K562 (cell line): ENCODE measurements at regions not wholly inside any gene's neighbourhood (a gene's known extent, or its start where the extent isn't known, plus 50 kb on each side); places are given as distances from the start of the nearest gene placed in this dataset.
A peak's percentile ranks its signal among the peaks of the same experiment; 100 is the strongest.
"Not testable (repeated sequence)": the region's sequence is repeated elsewhere in the genome, so short reads cannot be mapped to it uniquely, and the experiment has no call there.

ENCODE experiments used
- ATAC-seq: fragments of 200-7000 bp; cut with Tn5 transposase; 3 replicates; pipeline ENCODE4 v1.9.1; 2020; ENCODE audit warnings: moderate library complexity
- BruUV-seq: library from RNA; stranded (reverse); fragments of 400-500 nt; replicated peaks from 2 replicates; lab custom pipeline; 2021; lab: Mats Ljungman, UMichigan
- CTCF ChIA-PET: fragments of 300-600 bp; formaldehyde crosslinking; extraction: SDS; loops from one replicate; lab custom pipeline; 2021; ENCODE audit warnings: low intra/inter-chr PET ratio; lab: Yijun Ruan, JAX
- POLR2A ChIA-PET: fragments of 300-600, 350-650 bp; sonication (Branson Sonifier 250); formaldehyde crosslinking; extraction: SDS; loops from one replicate; lab custom pipeline; 2021; ENCODE audit warnings: antibody characterized with exemption, inconsistent platforms; lab: Yijun Ruan, JAX
- DNase-seq, 4 experiments: peaks; one replicate each; pipeline versions ENCODE4 v3.0.0 to v3.0.0-alpha.2; 2011 to 2018; ENCODE audit warnings: low spot score in 3 of 4, mixed read lengths in 3 of 4; ENCODE audit errors: extremely low read depth in 1 of 4
- FAIRE-seq: peaks from 2 replicates; lab custom pipeline; 2011; peaks lifted over from hg19 to GRCh38; lab: Jason Lieb, UNC
- H2AFZ ChIP-seq: 2 replicates; pipeline ENCODE4 v1.6.0; 2011; ENCODE audit warnings: low read depth, low read length, control low read depth, inconsistent platforms
- H3K27ac ChIP-seq: fragments of 200-600 bp; 3 replicates; pipeline ENCODE4 v1.8.0; 2011; ENCODE audit warnings: low read depth, mild to moderate bottlenecking, control low read depth, inconsistent platforms, low read length, moderate library complexity, mixed read lengths; ENCODE audit errors: extremely low read depth
- H3K27me3 ChIP-seq, 2 experiments: fragments of 300-600 bp in 1 of 2; 2 replicates in 1 of 2; 3 replicates in 1 of 2; pipeline versions ENCODE4 v1.6.0 to v1.8.0; 2011; ENCODE audit warnings: inconsistent platforms in 2 of 2, low read length in 2 of 2, mild to moderate bottlenecking in 1 of 2, mixed read lengths in 1 of 2, moderate library complexity in 1 of 2; ENCODE audit not compliant: control insufficient read depth in 2 of 2, insufficient read depth in 2 of 2
- H3K36me3 ChIP-seq: fragments of 300-600 bp; 3 replicates; pipeline ENCODE4 v1.8.0; 2011; ENCODE audit warnings: mild to moderate bottlenecking, low read length, inconsistent platforms; ENCODE audit not compliant: control insufficient read depth, insufficient read depth
- H3K4me1 ChIP-seq, 2 experiments: fragments of 200-600 bp in 1 of 2; replicated peaks in 1 of 2; 2 replicates in 1 of 2; 3 replicates in 1 of 2; pipeline versions ENCODE4 v1.5.1 to v1.8.0; 2011; ENCODE audit warnings: inconsistent platforms in 2 of 2, low read length in 2 of 2, mild to moderate bottlenecking in 1 of 2, mixed read lengths in 1 of 2, moderate library complexity in 1 of 2; ENCODE audit not compliant: control insufficient read depth in 2 of 2, insufficient read depth in 2 of 2
- H3K4me2 ChIP-seq: 2 replicates; pipeline ENCODE4 v1.6.1; 2011; ENCODE audit warnings: low read length, control low read depth, inconsistent platforms, mixed read lengths; ENCODE audit not compliant: insufficient read depth
- H3K4me3 ChIP-seq: fragments of 200-600 bp; sonication (generic), shearing (Covaris generic); 2 replicates; pipeline ENCODE4 v1.5.1; 2016; ENCODE audit warnings: control low read depth, inconsistent platforms
- H3K79me2 ChIP-seq: fragments of 200-600 bp; 3 replicates; pipeline ENCODE4 v1.8.0; 2011; ENCODE audit warnings: low read length, inconsistent platforms; ENCODE audit not compliant: control insufficient read depth, insufficient read depth
- H3K9ac ChIP-seq, 2 experiments: 2 replicates each; pipeline versions ENCODE4 v1.6.0 to v1.6.1; 2011; ENCODE audit warnings: low read depth in 2 of 2, low read length in 2 of 2, control low read depth in 1 of 2, inconsistent platforms in 1 of 2, mild to moderate bottlenecking in 1 of 2, mixed read lengths in 1 of 2; ENCODE audit not compliant: insufficient read depth in 1 of 2
- H3K9me1 ChIP-seq: one replicate; pipeline ENCODE4 v1.6.0; 2011; ENCODE audit warnings: inconsistent platforms, mild to moderate bottlenecking, low read length, moderate library complexity; ENCODE audit not compliant: control insufficient read depth, insufficient read depth
- H3K9me3 ChIP-seq: replicated peaks from 2 replicates; pipeline ENCODE4 v1.5.1; 2011; ENCODE audit warnings: low read depth, low read length, inconsistent platforms; ENCODE audit not compliant: control insufficient read depth, insufficient read depth
- H4K20me1 ChIP-seq: replicated peaks from 2 replicates; pipeline ENCODE4 v1.6.1; 2011; ENCODE audit warnings: low read length, inconsistent platforms, mixed read lengths; ENCODE audit not compliant: control insufficient read depth, insufficient read depth
- ELF2 ChIP-seq: fragments of 250-450 bp; sonication (Bioruptor Pico); IDR thresholded peaks from 2 replicates; pipeline ENCODE4 v1.5.0; 2021; ENCODE audit warnings: mild to moderate bottlenecking
- EZH2 ChIP-seq: IDR thresholded peaks from 2 replicates; pipeline ENCODE4 v1.6.1; 2012; ENCODE audit warnings: low read depth, mild to moderate bottlenecking, inconsistent platforms, low read length, borderline replicate concordance
- HDAC1 ChIP-seq, 2 experiments: fragments of 450-650 bp; IDR thresholded peaks; 2 replicates each; pipeline ENCODE4 v1.6.1; 2016 to 2017; ENCODE audit warnings: inconsistent platforms in 1 of 2, mild to moderate bottlenecking in 1 of 2, moderate library complexity in 1 of 2
- HDAC8 ChIP-seq: fragments of 450-650 bp; IDR thresholded peaks from 2 replicates; pipeline ENCODE4 v1.6.1; 2016; ENCODE audit warnings: mild to moderate bottlenecking, missing genetic modification characterization, moderate library complexity, missing compliant biosample characterization
- HMG20A ChIP-seq: fragments of 450-650 bp; formaldehyde crosslinking; conservative IDR thresholded peaks from 2 replicates; pipeline ENCODE4 v1.4.0; 2020; ENCODE audit warnings: mild to moderate bottlenecking, mixed read lengths
- HOXB6 ChIP-seq: fragments of 250-450 bp; sonication (Bioruptor Pico); IDR thresholded peaks from 2 replicates; pipeline ENCODE4 v1.5.1; 2022; ENCODE audit warnings: mild to moderate bottlenecking, borderline replicate concordance
- RB1 ChIP-seq: fragments of 450-650 bp; IDR thresholded peaks from 2 replicates; pipeline ENCODE4 v1.6.1; 2017; ENCODE audit warnings: low read depth, mild to moderate bottlenecking
- TGIF2 ChIP-seq: sonication (generic); formaldehyde crosslinking; IDR thresholded peaks from 2 replicates; pipeline ENCODE4 v1.8.1; 2022; ENCODE audit warnings: mild to moderate bottlenecking, missing genetic modification reagents, moderate library complexity
- ZFPM2 ChIP-seq: fragments of 250-450 bp; sonication (Bioruptor Pico); IDR thresholded peaks from 2 replicates; pipeline ENCODE4 v1.5.1; 2022; ENCODE audit warnings: mild to moderate bottlenecking
- ZNF354B ChIP-seq: fragments of 250-450 bp; sonication (Bioruptor Pico); IDR thresholded peaks from 2 replicates; pipeline ENCODE4 v1.4.0; 2020
- WGBS: fragments of 100-300 bp; shearing (Covaris generic); methylation state at CpG from one replicate; pipeline ENCODE4 v1.1.6; 2016; ENCODE audit warnings: low coverage, mixed read lengths; ENCODE audit not compliant: insufficient coverage; ENCODE audit errors: missing lambda C conversion rate; 5-methylcytosine and 5-hydroxymethylcytosine counted together
- in situ Hi-C: fragments of 300-500 bp; cut with MboI; formaldehyde crosslinking; loops from 4 replicates; pipeline ENCODE4 v1.15.0; 2018; ENCODE audit warnings: inconsistent platforms, mixed read lengths
- intact Hi-C: fragments of 100-400 bp; cut with micrococcal nuclease; formaldehyde crosslinking; loops from 2 replicates; pipeline ENCODE4 v1.14.2; 2022
- TF ChIP-seq, protein P1 (sequence below): fragments of 150-350 bp; IDR thresholded peaks from 2 replicates; pipeline ENCODE4 v1.6.1; 2014; ENCODE audit warnings: low read depth, mild to moderate bottlenecking, low read length, borderline replicate concordance

- no peak for TF ChIP-seq HDAC1 (IDR thresholded peaks at IDR 0.05)
- peak; percentile 48; the same call in 1 of the 2 replicates for TF ChIP-seq ZNF354B
- TF ChIP-seq HMG20A (CRISPR knock-in tag) = no peak
- no peak for TF ChIP-seq ELF2 (CRISPR knock-in tag)
- TF ChIP-seq, protein P1, sequence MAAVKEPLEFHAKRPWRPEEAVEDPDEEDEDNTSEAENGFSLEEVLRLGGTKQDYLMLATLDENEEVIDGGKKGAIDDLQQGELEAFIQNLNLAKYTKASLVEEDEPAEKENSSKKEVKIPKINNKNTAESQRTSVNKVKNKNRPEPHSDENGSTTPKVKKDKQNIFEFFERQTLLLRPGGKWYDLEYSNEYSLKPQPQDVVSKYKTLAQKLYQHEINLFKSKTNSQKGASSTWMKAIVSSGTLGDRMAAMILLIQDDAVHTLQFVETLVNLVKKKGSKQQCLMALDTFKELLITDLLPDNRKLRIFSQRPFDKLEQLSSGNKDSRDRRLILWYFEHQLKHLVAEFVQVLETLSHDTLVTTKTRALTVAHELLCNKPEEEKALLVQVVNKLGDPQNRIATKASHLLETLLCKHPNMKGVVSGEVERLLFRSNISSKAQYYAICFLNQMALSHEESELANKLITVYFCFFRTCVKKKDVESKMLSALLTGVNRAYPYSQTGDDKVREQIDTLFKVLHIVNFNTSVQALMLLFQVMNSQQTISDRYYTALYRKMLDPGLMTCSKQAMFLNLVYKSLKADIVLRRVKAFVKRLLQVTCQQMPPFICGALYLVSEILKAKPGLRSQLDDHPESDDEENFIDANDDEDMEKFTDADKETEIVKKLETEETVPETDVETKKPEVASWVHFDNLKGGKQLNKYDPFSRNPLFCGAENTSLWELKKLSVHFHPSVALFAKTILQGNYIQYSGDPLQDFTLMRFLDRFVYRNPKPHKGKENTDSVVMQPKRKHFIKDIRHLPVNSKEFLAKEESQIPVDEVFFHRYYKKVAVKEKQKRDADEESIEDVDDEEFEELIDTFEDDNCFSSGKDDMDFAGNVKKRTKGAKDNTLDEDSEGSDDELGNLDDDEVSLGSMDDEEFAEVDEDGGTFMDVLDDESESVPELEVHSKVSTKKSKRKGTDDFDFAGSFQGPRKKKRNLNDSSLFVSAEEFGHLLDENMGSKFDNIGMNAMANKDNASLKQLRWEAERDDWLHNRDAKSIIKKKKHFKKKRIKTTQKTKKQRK = no peak
These were observed 125.6 kb upstream of the VPREB1 start (continued) for GRCh38 chr22:22118987-22119386.

DNA sequence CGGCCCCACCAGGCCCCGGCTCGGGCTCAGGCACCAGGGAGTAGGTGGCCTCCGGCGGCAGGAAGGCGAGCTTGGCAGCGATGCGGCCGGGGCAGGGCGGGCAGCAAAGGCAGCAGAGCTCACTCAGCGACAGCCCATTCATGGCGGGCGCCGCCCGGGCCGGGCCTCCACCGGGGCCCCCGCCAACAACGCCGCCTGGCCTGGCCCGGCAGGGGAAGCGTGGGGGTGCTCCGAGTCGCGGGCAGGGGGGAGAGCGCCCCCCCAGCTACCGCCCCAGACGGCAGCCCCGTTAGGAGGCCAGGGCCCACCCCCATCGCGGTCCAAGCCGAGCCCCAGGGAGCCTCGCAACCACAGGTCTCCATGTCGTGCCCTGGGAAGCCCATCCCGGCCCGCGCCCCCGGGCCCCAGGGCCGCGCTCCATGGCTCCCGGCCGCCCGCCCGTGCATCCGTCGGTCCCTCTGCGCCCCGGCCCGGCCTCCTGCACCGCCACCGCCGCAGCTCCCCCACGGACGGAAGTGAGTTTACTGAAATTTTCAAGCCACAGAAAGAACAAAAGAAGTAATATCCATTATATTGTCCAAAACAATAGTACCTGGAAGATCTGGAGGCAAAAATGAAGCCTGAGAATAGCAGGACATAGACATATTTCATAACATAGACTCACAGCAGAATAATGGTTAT is 126.6 kb upstream of the VPREB1 start:
- peak; percentile 35 for ATAC-seq
- H4K20me1 ChIP-seq, BruUV-seq, FAIRE-seq, DNase-seq, H3K79me2 ChIP-seq, H3K9me1 ChIP-seq, H2AFZ ChIP-seq, intact Hi-C loops, H3K4me1 ChIP-seq, CTCF ChIA-PET, H3K9me3 ChIP-seq, H3K36me3 ChIP-seq, H3K27ac ChIP-seq, H3K9ac ChIP-seq, H3K4me3 ChIP-seq, H3K4me2 ChIP-seq: not testable (repeated sequence)
- TF ChIP-seq HDAC8 (tag) (0 out of 2 replicates have a peak, but pooled peaks have one; percentile 23), EZH2 (peak; percentile 94), ZFPM2 (CRISPR knock-in tag) (peak; percentile 16; the same call in 1 of the 2 replicates), RB1 (0 out of 2 replicates have a peak, but pooled peaks have one; percentile 25), HOXB6 (CRISPR knock-in tag) (0 out of 2 replicates have a peak, but pooled peaks have one; percentile 9), TGIF2 (CRISPR knock-in tag) (peak; percentile 46; the same call in 1 of the 2 replicates)
- 15% methylated on average over 51 of the region's 54 CpGs for WGBS
- POLR2A ChIA-PET = interaction anchor here (0.6 to 5.4 kb wide), 6 partner anchors 7 to 1327 kb away, joined by 3 to 67 read pairs (median 10); no protein-coding TSS in a partner anchor
- H3K27me3 ChIP-seq = peaks cover 15 to 16% of the 10 kb centered on the region in 2 experiments
- in situ Hi-C loops = loop anchor here (5.0 kb wide), 1 partner anchor 1451 kb away; no protein-coding TSS in a partner anchor
